Lung microvascular endothelial cell (primary cell): ENCODE measurements at regions not wholly inside any gene's neighbourhood (a gene's known extent, or its start where the extent isn't known, plus 50 kb on each side); places are given as distances from the start of the nearest gene placed in this dataset.

Source experiments
- DNase-seq, 2 donors: peaks; one replicate each; pipeline versions ENCODE4 v3.0.0 to v3.0.0-alpha.2; 2010; ENCODE audit warnings: low read depth in 2 of 2

- DNase-seq, result no peak
These were observed 174.5 kb upstream of the HS6ST1 start for GRCh38 chr2:128492966-128493811.

- DNase-seq, result no peak
These were observed 175.2 kb upstream of the HS6ST1 start for GRCh38 chr2:128493880-128494279.

GRCh38 chr2:128494307-128494639 is 175.6 kb upstream of the HS6ST1 start:
- no peak for DNase-seq

GRCh38 chr2:128494640-128495321 is 176.1 kb upstream of the HS6ST1 start:
- DNase-seq, result no peak

- no peak for DNase-seq
These were observed 177.4 kb upstream of the HS6ST1 start for GRCh38 chr2:128495996-128496547.

GRCh38 chr2:128496700-128497099 is 178.0 kb upstream of the HS6ST1 start:
- DNase-seq, result no peak

- no peak for DNase-seq
These were observed 178.8 kb upstream of the HS6ST1 start for GRCh38 chr2:128497461-128497860.

- DNase-seq, result no peak
These were observed 179.4 kb upstream of the HS6ST1 start for GRCh38 chr2:128498086-128498485.

- DNase-seq, result no peak
These were observed 179.9 kb upstream of the HS6ST1 start for GRCh38 chr2:128498589-128498988.

- no peak for DNase-seq
These were observed 180.9 kb upstream of the HS6ST1 start for GRCh38 chr2:128499367-128500137.

- no peak for DNase-seq
These were observed 181.6 kb upstream of the HS6ST1 start for GRCh38 chr2:128500138-128500800.

GRCh38 chr2:128501006-128501690 is 182.5 kb upstream of the HS6ST1 start:
- no peak for DNase-seq

GRCh38 chr2:128501700-128502099 is 183.0 kb upstream of the HS6ST1 start:
- no peak for DNase-seq

- DNase-seq, result no peak
These were observed 183.5 kb upstream of the HS6ST1 start for GRCh38 chr2:128502200-128502599.

- DNase-seq, result no peak
These were observed 184.1 kb upstream of the HS6ST1 start for GRCh38 chr2:128502638-128503246.

- no peak for DNase-seq
These were observed 185.0 kb upstream of the HS6ST1 start for GRCh38 chr2:128503399-128504245.

GRCh38 chr2:128504246-128505149 is 185.8 kb upstream of the HS6ST1 start:
- no peak for DNase-seq

- no peak for DNase-seq
These were observed 186.5 kb upstream of the HS6ST1 start for GRCh38 chr2:128505150-128505490.
